ENCODE measurements at regions not wholly inside any gene's neighbourhood (a gene's known extent, or its start where the extent isn't known, plus 50 kb on each side); places are given as distances from the start of the nearest gene placed in this dataset.

GRCh38 chr14:96631030-96631429, 128.8 kb downstream of the PAPOLA start:
- no peak for DNase-seq (ENCODE audit: low read depth)
- H3K4me3 ChIP-seq (ENCODE audit: low read length): no peak overlapping the region
- no peak for TF ChIP-seq CTCF (IDR thresholded peaks at IDR 0.05; ENCODE audit: insufficient read depth, low read depth, low read length, missing control alignments)

- DNase-seq (ENCODE audit: low read depth): no peak
- no peak overlapping the region for H3K4me3 ChIP-seq (ENCODE audit: low read length)
- TF ChIP-seq CTCF (IDR thresholded peaks at IDR 0.05; ENCODE audit: insufficient read depth, low read depth, low read length, missing control alignments): no peak
These were observed 129.6 kb downstream of the PAPOLA start for GRCh38 chr14:96631621-96632362.

- no peak overlapping the region for H3K4me3 ChIP-seq (ENCODE audit: low read length)
- DNase-seq (ENCODE audit: low read depth): no peak
- no peak for TF ChIP-seq CTCF (IDR thresholded peaks at IDR 0.05; ENCODE audit: insufficient read depth, low read depth, low read length, missing control alignments)
These were observed 130.2 kb downstream of the PAPOLA start for GRCh38 chr14:96632363-96632758.

- no peak for DNase-seq (ENCODE audit: low read depth)
- H3K4me3 ChIP-seq (ENCODE audit: low read length): no peak overlapping the region
- no peak for TF ChIP-seq CTCF (IDR thresholded peaks at IDR 0.05; ENCODE audit: insufficient read depth, low read depth, low read length, missing control alignments)
These were observed 130.9 kb downstream of the PAPOLA start for GRCh38 chr14:96633096-96633495.

GRCh38 chr14:96634481-96634880, 132.3 kb downstream of the PAPOLA start:
- no peak for TF ChIP-seq CTCF (IDR thresholded peaks at IDR 0.05; ENCODE audit: insufficient read depth, low read depth, low read length, missing control alignments)

GRCh38 chr14:96634896-96635295, 132.7 kb downstream of the PAPOLA start:
- no peak for TF ChIP-seq CTCF (IDR thresholded peaks at IDR 0.05; ENCODE audit: insufficient read depth, low read depth, low read length, missing control alignments)
- H3K4me3 ChIP-seq (ENCODE audit: low read length): no peak overlapping the region
- DNase-seq (ENCODE audit: low read depth): no peak

More at GRCh38 chr14:96634481-96634880, 132.3 kb downstream of the PAPOLA start:
- H3K4me3 ChIP-seq (ENCODE audit: low read length): no peak overlapping the region
- no peak for DNase-seq (ENCODE audit: low read depth)

GRCh38 chr14:96635850-96636249, 133.7 kb downstream of the PAPOLA start:
- DNase-seq (ENCODE audit: low read depth): no peak
- TF ChIP-seq CTCF (IDR thresholded peaks at IDR 0.05; ENCODE audit: insufficient read depth, low read depth, low read length, missing control alignments): no peak
- no peak overlapping the region for H3K4me3 ChIP-seq (ENCODE audit: low read length)

Measured in epithelial cell of esophagus (primary cell).